DND-41 (cell line): ENCODE measurements at regions not wholly inside any gene's neighbourhood (a gene's known extent, or its start where the extent isn't known, plus 50 kb on each side); places are given as distances from the start of the nearest gene placed in this dataset.

Experiments used
- ATAC-seq: fragments of 200-7000 bp; cut with Tn5 transposase; 3 replicates; pipeline ENCODE4 v1.9.1; 2021; ENCODE audit warnings: low read depth; ENCODE audit not compliant: insufficient read depth
- DNase-seq: peaks from one replicate; pipeline ENCODE4 v3.0.0-alpha.2; 2020
- H2AFZ ChIP-seq: 2 replicates; pipeline ENCODE4 v1.6.0; 2012; ENCODE audit warnings: low read depth, low read length
- H3K27ac ChIP-seq: 2 replicates; pipeline ENCODE4 v1.5.1; 2012; ENCODE audit warnings: low read length, inconsistent platforms
- H3K27me3 ChIP-seq: fragments of 200-600 bp; sonication (generic); 2 replicates; pipeline ENCODE4 v1.6.0; 2012; ENCODE audit warnings: low read length, mild to moderate bottlenecking, inconsistent platforms; ENCODE audit not compliant: insufficient read depth, poor library complexity
- H3K36me3 ChIP-seq: 2 replicates; pipeline ENCODE4 v1.5.1; 2012; ENCODE audit warnings: low read length, inconsistent platforms; ENCODE audit not compliant: insufficient read depth
- H3K4me1 ChIP-seq: 2 replicates; pipeline ENCODE4 v1.5.1; 2012; ENCODE audit warnings: mild to moderate bottlenecking, low read length; ENCODE audit not compliant: insufficient read depth
- H3K4me2 ChIP-seq: 2 replicates; pipeline ENCODE4 v1.6.0; 2012; ENCODE audit warnings: mild to moderate bottlenecking, moderate library complexity, low read length, inconsistent platforms; ENCODE audit not compliant: insufficient read depth
- H3K4me3 ChIP-seq, 2 experiments: fragments of 200-600 bp in 1 of 2; shearing (Covaris generic) in 1 of 2; 2 replicates each; pipeline ENCODE4 v1.5.1; 2012 to 2016; ENCODE audit warnings: inconsistent platforms in 2 of 2, low read length in 2 of 2, mild to moderate bottlenecking in 2 of 2, low read depth in 1 of 2, moderate library complexity in 1 of 2
- H3K79me2 ChIP-seq: 2 replicates; pipeline ENCODE4 v1.6.0; 2012; ENCODE audit warnings: low read length, inconsistent platforms; ENCODE audit not compliant: insufficient read depth
- H3K9ac ChIP-seq: 2 replicates; pipeline ENCODE4 v1.6.0; 2012; ENCODE audit warnings: low read depth, mild to moderate bottlenecking, inconsistent platforms, low read length, moderate library complexity
- H3K9me3 ChIP-seq: 2 replicates; pipeline ENCODE4 v1.5.1; 2012; ENCODE audit warnings: low read length, moderate library complexity, mild to moderate bottlenecking, inconsistent platforms; ENCODE audit not compliant: insufficient read depth, severe bottlenecking
- H4K20me1 ChIP-seq: 2 replicates; pipeline ENCODE4 v1.6.0; 2012; ENCODE audit warnings: low read length; ENCODE audit not compliant: insufficient read depth
- EZH2 ChIP-seq: IDR thresholded peaks from 3 replicates; pipeline ENCODE4 v1.6.1; 2012; ENCODE audit warnings: borderline replicate concordance, low read depth, mild to moderate bottlenecking, moderate library complexity, low read length, inconsistent platforms; ENCODE audit not compliant: severe bottlenecking
- TF ChIP-seq, protein P1 (sequence below): IDR thresholded peaks from 2 replicates; pipeline ENCODE4 v1.5.1; 2012; ENCODE audit warnings: borderline replicate concordance, low read length, moderate library complexity, mild to moderate bottlenecking; ENCODE audit not compliant: poor library complexity, severe bottlenecking; ENCODE audit errors: extremely low read depth

DNA sequence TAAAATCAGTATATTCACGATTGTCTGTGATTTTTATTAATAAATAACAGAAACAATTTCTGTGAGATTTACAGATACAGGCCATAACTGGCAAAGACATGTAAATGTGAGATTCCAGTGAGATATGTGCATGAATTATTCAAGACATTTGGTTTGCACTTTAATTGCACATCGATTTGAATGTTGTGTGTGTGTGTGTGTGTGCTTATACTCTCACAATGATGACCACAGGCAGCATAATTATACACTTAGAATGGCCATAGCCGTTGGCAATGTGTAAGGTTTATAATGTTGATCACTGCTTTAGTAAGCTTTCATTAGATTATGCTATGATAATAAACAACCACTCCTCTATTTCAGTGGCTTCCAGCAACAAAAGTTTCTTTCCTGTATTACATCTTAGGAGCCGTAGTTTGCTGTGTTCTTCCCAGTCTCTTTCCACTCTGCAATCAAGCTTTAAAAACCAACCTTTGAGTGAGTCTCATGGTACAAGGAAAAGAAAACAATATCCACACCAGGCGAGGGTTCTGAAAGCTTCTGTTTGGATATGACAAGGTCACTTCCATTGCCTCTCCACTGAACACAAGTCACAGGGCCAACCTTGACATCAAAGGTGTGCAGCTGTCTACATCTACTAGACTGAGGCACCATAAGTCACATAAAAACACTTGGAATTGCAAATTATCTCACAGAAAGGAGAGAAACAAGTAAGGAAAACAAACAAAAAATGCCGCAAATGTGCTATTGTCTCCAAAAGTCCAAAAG lies 897.7 kb downstream of the RAB28 start:
- Histone ChIP-seq H2AFZ (no peak overlapping the region), H3K79me2 (no peaks in the 10 kb centered on the region), H4K20me1 (no peaks in the 10 kb centered on the region), H3K9me3 (no peaks in the 10 kb centered on the region), H3K27ac (no peak overlapping the region), H3K4me3 (no peak overlapping the region), H3K4me2 (no peak overlapping the region), H3K36me3 (no peaks in the 10 kb centered on the region), H3K27me3 (no peaks in the 10 kb centered on the region), H3K9ac (no peak overlapping the region), H3K4me1 (no peaks in the 10 kb centered on the region)
- TF ChIP-seq EZH2, result no peak
- TF ChIP-seq, protein P1, sequence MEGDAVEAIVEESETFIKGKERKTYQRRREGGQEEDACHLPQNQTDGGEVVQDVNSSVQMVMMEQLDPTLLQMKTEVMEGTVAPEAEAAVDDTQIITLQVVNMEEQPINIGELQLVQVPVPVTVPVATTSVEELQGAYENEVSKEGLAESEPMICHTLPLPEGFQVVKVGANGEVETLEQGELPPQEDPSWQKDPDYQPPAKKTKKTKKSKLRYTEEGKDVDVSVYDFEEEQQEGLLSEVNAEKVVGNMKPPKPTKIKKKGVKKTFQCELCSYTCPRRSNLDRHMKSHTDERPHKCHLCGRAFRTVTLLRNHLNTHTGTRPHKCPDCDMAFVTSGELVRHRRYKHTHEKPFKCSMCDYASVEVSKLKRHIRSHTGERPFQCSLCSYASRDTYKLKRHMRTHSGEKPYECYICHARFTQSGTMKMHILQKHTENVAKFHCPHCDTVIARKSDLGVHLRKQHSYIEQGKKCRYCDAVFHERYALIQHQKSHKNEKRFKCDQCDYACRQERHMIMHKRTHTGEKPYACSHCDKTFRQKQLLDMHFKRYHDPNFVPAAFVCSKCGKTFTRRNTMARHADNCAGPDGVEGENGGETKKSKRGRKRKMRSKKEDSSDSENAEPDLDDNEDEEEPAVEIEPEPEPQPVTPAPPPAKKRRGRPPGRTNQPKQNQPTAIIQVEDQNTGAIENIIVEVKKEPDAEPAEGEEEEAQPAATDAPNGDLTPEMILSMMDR, result no peak
- ATAC-seq (no peak), DNase-seq (no peak)

DNA sequence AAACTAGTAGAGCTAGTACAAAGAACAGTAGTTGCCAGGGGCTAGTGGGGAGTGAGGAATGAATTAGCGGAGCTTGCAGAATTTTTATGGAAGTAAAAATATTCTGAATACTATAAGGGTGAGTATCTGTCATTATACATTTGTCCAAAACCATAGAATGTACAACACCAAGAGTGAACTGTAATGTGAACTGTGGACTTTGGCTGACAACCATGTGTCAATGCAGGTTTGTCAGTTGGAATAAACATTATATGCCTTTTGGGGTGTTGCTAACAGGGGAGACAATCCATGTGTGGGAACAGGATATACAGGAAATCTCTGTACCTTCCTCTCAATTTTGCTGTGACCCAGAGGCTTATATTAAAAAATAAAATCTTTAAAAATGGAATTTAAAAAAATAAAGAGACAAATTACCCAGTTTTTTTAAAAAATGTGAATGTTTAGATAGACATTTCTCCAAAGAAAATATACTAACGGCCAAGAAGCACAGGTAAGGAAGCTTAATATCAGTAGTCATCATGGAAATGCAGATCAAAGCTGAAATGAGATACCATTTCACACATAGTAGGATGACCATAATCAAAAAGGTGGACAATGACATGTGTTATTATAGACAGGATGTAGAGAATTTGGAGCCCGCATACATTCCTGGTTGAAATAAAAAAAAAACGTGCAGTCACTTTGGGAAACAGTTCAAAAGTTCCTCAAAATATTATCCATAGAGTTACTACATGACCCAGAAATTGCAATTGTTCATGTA lies 899.8 kb downstream of the RAB28 start:
- H3K4me3 ChIP-seq, result no peak overlapping the region
- H3K27ac ChIP-seq, result no peak overlapping the region
- no peaks in the 10 kb centered on the region for H3K4me1 ChIP-seq
- H3K9ac ChIP-seq, result no peak overlapping the region
- no peaks in the 10 kb centered on the region for H4K20me1 ChIP-seq
- TF ChIP-seq, protein P1, result no peak
- no peak for TF ChIP-seq EZH2
- H3K36me3 ChIP-seq, result no peaks in the 10 kb centered on the region
- H2AFZ ChIP-seq, result no peak overlapping the region
- no peaks in the 10 kb centered on the region for H3K27me3 ChIP-seq
- no peak overlapping the region for H3K4me2 ChIP-seq
- H3K9me3 ChIP-seq, result no peaks in the 10 kb centered on the region
- no peak for DNase-seq
- ATAC-seq, result no peak
- no peaks in the 10 kb centered on the region for H3K79me2 ChIP-seq

DNA sequence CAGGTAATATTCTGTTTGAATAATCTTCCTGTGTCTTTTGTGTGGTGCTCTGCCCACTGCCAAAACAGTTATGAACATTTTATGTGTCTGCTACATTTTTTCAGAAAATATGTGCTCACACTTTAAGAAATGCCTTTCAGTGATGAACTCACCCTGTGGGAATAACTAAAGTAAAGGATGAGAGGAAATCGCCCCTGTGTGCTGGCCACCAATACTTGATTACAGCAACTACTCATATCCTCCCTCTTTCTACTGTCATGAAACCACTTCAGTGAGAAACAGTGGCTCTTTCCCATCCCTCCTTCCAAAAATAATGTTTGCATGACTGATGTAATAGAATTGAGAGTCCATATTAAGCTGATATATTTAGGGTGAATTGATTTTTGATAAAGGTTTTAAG lies 900.9 kb downstream of the RAB28 start:
- H2AFZ ChIP-seq, result no peak overlapping the region
- no peak overlapping the region for H3K4me2 ChIP-seq
- no peaks in the 10 kb centered on the region for H3K79me2 ChIP-seq
- no peak overlapping the region for H3K9ac ChIP-seq
- H3K9me3 ChIP-seq, result no peaks in the 10 kb centered on the region
- TF ChIP-seq, protein P1, result no peak
- TF ChIP-seq EZH2, result no peak
- H3K36me3 ChIP-seq, result no peaks in the 10 kb centered on the region
- H3K27ac ChIP-seq, result no peak overlapping the region
- DNase-seq (no peak), ATAC-seq (no peak)
- no peaks in the 10 kb centered on the region for H3K27me3 ChIP-seq
- no peaks in the 10 kb centered on the region for H4K20me1 ChIP-seq
- no peaks in the 10 kb centered on the region for H3K4me1 ChIP-seq
- no peak overlapping the region for H3K4me3 ChIP-seq
